ENCODE measurements at regions not wholly inside any gene's neighbourhood (a gene's known extent, or its start where the extent isn't known, plus 50 kb on each side); places are given as distances from the start of the nearest gene placed in this dataset.

DNA sequence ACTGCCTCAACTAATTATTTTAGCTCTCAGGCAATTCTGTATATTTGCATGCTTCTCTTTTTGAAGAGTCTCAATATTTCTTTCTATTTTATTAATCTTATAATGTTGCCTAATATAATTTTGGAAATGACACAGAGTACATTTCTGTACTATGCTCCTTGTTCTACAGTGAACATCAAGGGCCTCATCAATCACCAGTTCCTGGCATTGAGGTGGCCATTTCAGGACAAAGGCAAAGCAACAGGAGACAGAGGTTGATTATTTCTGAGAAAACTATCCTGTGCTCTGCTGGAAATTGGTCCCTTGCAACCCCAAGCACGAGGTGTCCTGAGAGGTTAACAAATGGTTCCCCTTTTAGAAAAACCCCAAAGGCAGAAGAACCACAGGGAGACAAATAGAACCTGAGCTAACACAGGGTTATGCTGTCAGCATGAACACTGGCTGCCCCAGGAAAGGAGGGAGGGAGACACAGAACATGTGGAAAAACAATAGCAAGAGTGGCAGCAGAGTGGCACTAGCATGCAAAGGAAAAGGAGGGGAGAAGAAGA lies 63.9 kb upstream of the VAV3 start:
- TF ChIP-seq CTCF (IDR thresholded peaks at IDR 0.05; ENCODE audit: low read depth, low read length) (no peak), EZH2phosphoT487 (IDR thresholded peaks at IDR 0.05; ENCODE audit: low read depth) (no peak)
